ENCODE measurements at regions not wholly inside any gene's neighbourhood (a gene's known extent, or its start where the extent isn't known, plus 50 kb on each side); places are given as distances from the start of the nearest gene placed in this dataset.

DNA sequence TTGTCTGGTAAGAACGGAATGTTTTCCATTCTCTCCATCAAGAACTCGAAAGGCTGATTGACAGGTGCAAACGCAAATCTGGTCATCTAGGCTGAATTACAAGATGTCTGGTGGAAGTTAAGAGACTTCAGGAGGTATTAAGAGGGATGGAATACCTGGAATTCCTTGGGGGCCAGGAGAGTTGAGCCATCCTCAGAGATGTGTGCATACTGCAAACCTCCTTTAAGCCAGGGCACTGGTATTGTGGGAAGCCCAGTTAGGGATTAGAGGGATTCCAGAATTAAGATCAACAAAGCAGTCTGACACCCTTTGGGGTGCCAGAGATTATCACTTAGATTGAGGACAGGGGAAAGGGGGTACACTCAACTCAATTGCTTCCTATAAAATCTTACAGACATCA is 151.4 kb downstream of the VCX3A start:
- TF ChIP-seq, protein P1, sequence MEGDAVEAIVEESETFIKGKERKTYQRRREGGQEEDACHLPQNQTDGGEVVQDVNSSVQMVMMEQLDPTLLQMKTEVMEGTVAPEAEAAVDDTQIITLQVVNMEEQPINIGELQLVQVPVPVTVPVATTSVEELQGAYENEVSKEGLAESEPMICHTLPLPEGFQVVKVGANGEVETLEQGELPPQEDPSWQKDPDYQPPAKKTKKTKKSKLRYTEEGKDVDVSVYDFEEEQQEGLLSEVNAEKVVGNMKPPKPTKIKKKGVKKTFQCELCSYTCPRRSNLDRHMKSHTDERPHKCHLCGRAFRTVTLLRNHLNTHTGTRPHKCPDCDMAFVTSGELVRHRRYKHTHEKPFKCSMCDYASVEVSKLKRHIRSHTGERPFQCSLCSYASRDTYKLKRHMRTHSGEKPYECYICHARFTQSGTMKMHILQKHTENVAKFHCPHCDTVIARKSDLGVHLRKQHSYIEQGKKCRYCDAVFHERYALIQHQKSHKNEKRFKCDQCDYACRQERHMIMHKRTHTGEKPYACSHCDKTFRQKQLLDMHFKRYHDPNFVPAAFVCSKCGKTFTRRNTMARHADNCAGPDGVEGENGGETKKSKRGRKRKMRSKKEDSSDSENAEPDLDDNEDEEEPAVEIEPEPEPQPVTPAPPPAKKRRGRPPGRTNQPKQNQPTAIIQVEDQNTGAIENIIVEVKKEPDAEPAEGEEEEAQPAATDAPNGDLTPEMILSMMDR (IDR thresholded peaks at IDR 0.05): no peak
- TF ChIP-seq ZNF121 (CRISPR knock-in tag; IDR thresholded peaks at IDR 0.05) (no peak), FOXK1 (CRISPR knock-in tag; IDR thresholded peaks at IDR 0.05) (no peak), ZNF416 (CRISPR knock-in tag; IDR thresholded peaks at IDR 0.05) (no peak), RELA (CRISPR knock-in tag; IDR thresholded peaks at IDR 0.05; ENCODE audit: borderline replicate concordance) (no peak), CREB1 (CRISPR knock-in tag; IDR thresholded peaks at IDR 0.05) (no peak), ETV6 (CRISPR knock-in tag; IDR thresholded peaks at IDR 0.05) (no peak), TP53 (CRISPR knock-in tag; IDR thresholded peaks at IDR 0.05) (no peak)
- TF ChIP-seq, protein P2, sequence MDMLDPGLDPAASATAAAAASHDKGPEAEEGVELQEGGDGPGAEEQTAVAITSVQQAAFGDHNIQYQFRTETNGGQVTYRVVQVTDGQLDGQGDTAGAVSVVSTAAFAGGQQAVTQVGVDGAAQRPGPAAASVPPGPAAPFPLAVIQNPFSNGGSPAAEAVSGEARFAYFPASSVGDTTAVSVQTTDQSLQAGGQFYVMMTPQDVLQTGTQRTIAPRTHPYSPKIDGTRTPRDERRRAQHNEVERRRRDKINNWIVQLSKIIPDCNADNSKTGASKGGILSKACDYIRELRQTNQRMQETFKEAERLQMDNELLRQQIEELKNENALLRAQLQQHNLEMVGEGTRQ (CRISPR knock-in tag; IDR thresholded peaks at IDR 0.05): no peak
- TF ChIP-seq, protein P3, sequence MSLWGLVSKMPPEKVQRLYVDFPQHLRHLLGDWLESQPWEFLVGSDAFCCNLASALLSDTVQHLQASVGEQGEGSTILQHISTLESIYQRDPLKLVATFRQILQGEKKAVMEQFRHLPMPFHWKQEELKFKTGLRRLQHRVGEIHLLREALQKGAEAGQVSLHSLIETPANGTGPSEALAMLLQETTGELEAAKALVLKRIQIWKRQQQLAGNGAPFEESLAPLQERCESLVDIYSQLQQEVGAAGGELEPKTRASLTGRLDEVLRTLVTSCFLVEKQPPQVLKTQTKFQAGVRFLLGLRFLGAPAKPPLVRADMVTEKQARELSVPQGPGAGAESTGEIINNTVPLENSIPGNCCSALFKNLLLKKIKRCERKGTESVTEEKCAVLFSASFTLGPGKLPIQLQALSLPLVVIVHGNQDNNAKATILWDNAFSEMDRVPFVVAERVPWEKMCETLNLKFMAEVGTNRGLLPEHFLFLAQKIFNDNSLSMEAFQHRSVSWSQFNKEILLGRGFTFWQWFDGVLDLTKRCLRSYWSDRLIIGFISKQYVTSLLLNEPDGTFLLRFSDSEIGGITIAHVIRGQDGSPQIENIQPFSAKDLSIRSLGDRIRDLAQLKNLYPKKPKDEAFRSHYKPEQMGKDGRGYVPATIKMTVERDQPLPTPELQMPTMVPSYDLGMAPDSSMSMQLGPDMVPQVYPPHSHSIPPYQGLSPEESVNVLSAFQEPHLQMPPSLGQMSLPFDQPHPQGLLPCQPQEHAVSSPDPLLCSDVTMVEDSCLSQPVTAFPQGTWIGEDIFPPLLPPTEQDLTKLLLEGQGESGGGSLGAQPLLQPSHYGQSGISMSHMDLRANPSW (CRISPR knock-in tag; conservative IDR thresholded peaks at IDR 0.05; ENCODE audit: low read depth): no peak
- TF ChIP-seq, protein P4, sequence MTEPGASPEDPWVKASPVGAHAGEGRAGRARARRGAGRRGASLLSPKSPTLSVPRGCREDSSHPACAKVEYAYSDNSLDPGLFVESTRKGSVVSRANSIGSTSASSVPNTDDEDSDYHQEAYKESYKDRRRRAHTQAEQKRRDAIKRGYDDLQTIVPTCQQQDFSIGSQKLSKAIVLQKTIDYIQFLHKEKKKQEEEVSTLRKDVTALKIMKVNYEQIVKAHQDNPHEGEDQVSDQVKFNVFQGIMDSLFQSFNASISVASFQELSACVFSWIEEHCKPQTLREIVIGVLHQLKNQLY (CRISPR knock-in tag; IDR thresholded peaks at IDR 0.05): no peak
